Panc1 (cell line): ENCODE measurements at regions not wholly inside any gene's neighbourhood (a gene's known extent, or its start where the extent isn't known, plus 50 kb on each side); places are given as distances from the start of the nearest gene placed in this dataset.

Experiments used
- ATAC-seq: fragments of 200-7000 bp; cut with Tn5 transposase; 2 replicates; pipeline ENCODE4 v1.9.1; 2020; ENCODE audit warnings: mild to moderate bottlenecking, moderate library complexity
- BruUV-seq: library from RNA; stranded (reverse); fragments of 400-500 nt; replicated peaks from 2 replicates; lab custom pipeline; 2021; lab: Mats Ljungman, UMichigan
- CTCF ChIA-PET: fragments of 300-600 bp; sonication (Branson Sonifier 250); formaldehyde crosslinking; loops from one replicate; lab custom pipeline; 2022; ENCODE audit warnings: antibody characterized with exemption; lab: Charles Lee
- POLR2A ChIA-PET: fragments of 300-600 bp; sonication (Branson Sonifier 250); formaldehyde crosslinking; loops from one replicate; lab custom pipeline; 2022; ENCODE audit warnings: antibody characterized with exemption; lab: Charles Lee
- DNase-seq: peaks from one replicate; pipeline ENCODE4 v3.0.0-alpha.2; 2010; ENCODE audit warnings: low read depth, low spot score
- H3K27ac ChIP-seq: 2 replicates; pipeline ENCODE4 v1.5.1; 2011; ENCODE audit warnings: mild to moderate bottlenecking, low read length, inconsistent platforms
- H3K27me3 ChIP-seq: fragments of 200-500 bp; sonication (Bioruptor generic); 2 replicates; pipeline ENCODE4 v1.6.0; 2014; ENCODE audit warnings: low read length, inconsistent platforms; ENCODE audit not compliant: control insufficient read depth, insufficient read depth
- H3K36me3 ChIP-seq: fragments of 200-500 bp; sonication (Bioruptor generic); 2 replicates; pipeline ENCODE4 v1.5.1; 2014; ENCODE audit warnings: inconsistent platforms, mild to moderate bottlenecking, low read length, moderate library complexity; ENCODE audit not compliant: control insufficient read depth, insufficient read depth
- H3K4me1 ChIP-seq: 2 replicates; pipeline ENCODE4 v1.5.1; 2011; ENCODE audit warnings: inconsistent platforms, mild to moderate bottlenecking, low read length, moderate library complexity; ENCODE audit not compliant: control insufficient read depth, insufficient read depth
- H3K4me3 ChIP-seq, 2 experiments: 2 replicates each; pipeline ENCODE4 v1.5.1; 2011 to 2012; ENCODE audit warnings: low read depth in 2 of 2, low read length in 2 of 2, mild to moderate bottlenecking in 2 of 2, inconsistent platforms in 1 of 2, moderate library complexity in 1 of 2
- H3K9me3 ChIP-seq: fragments of 200-500 bp; sonication (Bioruptor generic); 2 replicates; pipeline ENCODE4 v1.5.1; 2014; ENCODE audit warnings: low read depth, mild to moderate bottlenecking, inconsistent platforms, low read length, moderate library complexity; ENCODE audit not compliant: control insufficient read depth, insufficient read depth
- CTCF ChIP-seq: fragments of 450-650 bp; IDR thresholded peaks from 2 replicates; pipeline ENCODE4 v1.5.1; 2017; ENCODE audit warnings: mild to moderate bottlenecking
- POLR2AphosphoS5 ChIP-seq: IDR thresholded peaks from 2 replicates; pipeline ENCODE4 v1.6.1; 2012; ENCODE audit warnings: mild to moderate bottlenecking, low read depth, low read length, moderate library complexity
- REST ChIP-seq, 2 experiments: IDR thresholded peaks; 2 replicates each; pipeline ENCODE4 v1.6.1; 2011 to 2012; ENCODE audit warnings: low read depth in 2 of 2, control low read depth in 1 of 2, low read length in 1 of 2, mild to moderate bottlenecking in 1 of 2, moderate library complexity in 1 of 2; ENCODE audit not compliant: insufficient read depth in 1 of 2
- SIN3A ChIP-seq: IDR thresholded peaks from 2 replicates; pipeline ENCODE4 v1.6.1; 2012; ENCODE audit warnings: low read depth, mild to moderate bottlenecking, low read length, moderate library complexity, borderline replicate concordance; ENCODE audit not compliant: insufficient read depth
- TCF7L2 ChIP-seq: IDR thresholded peaks from 2 replicates; pipeline ENCODE4 v1.6.1; 2011; ENCODE audit warnings: mild to moderate bottlenecking, low read depth, low read length, inconsistent platforms
- in situ Hi-C: cut with HindIII; loops from 2 replicates; pipeline ENCODE4 v1.10.0; 2016; ENCODE audit warnings: low sequenced_read_pairs, low pct_unique_long_range_greater_than_20kb
- intact Hi-C: fragments of 100-400 bp; cut with micrococcal nuclease; formaldehyde crosslinking; loops from one replicate; pipeline ENCODE4 v1.10.0; 2022; ENCODE audit not compliant: unreplicated experiment

DNA sequence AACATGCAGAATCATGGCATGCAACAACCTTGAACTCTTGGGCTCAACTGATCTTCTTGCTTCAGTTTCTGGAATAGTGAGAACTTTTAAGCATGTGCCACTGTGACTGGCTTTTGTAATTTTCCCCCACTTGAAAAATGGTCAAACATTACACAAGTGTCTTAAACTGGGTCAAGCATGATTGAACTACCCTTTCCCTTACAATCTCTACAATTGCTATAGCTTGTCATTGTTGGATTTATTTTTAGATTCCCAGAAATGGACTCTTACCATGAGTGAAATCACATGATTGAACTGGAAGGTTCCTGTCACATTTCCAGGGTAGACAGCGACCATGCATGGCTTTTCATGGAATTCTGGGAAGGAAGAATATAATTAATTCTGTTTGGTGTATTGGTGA is 102.2 kb upstream of the TUBA3C start:
- POLR2A ChIA-PET, result no interaction called here
- intact Hi-C loops, result no loop called here
- no peaks in the 10 kb centered on the region for H3K9me3 ChIP-seq

DNA sequence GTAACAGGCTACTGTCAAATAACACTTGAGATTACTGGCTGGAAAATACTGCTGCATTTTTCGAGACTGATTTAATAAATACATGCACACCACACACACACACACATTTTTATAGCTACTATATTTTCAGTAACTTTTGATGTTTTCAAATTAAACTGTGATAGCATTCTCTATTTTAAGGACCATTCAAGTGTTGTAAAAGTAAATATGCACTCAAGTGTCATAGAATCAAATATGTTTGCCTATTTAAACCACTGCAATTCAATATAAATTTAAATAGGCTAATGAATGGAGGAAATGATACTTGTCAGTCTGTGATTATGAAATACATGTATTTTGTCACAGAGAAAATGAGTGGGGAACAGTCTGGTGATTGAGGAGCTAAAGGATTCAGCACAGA is 86.7 kb upstream of the TUBA3C start:
- Histone ChIP-seq H3K36me3 (no peaks in the 10 kb centered on the region), H3K4me1 (no peaks in the 10 kb centered on the region), H3K4me3 (no peak overlapping the region), H3K9me3 (no peaks in the 10 kb centered on the region), H3K27me3 (no peaks in the 10 kb centered on the region), H3K27ac (no peak overlapping the region)
- DNase-seq (no peak), ATAC-seq (no peak)
- ChIA-PET CTCF (no interaction called here), POLR2A (no interaction called here)
- TF ChIP-seq REST (IDR thresholded peaks at IDR 0.05; ENCODE audit: insufficient read depth in 1 of 2, low read depth in 2 of 2, low read length in 1 of 2) (no peak), TCF7L2 (no peak), SIN3A (no peak), POLR2AphosphoS5 (no peak), CTCF (no peak)
- no TSS peak for BruUV-seq
- intact Hi-C loops (no loop called here), in situ Hi-C loops (no loop called here)

More for the DNA sequence above, 102.2 kb upstream of the TUBA3C start:
- Histone ChIP-seq H3K4me3 (no peak overlapping the region), H3K27ac (no peak overlapping the region), H3K4me1 (no peaks in the 10 kb centered on the region), H3K36me3 (no peaks in the 10 kb centered on the region), H3K27me3 (no peaks in the 10 kb centered on the region)
- BruUV-seq, result no TSS peak
- CTCF ChIA-PET, result no interaction called here
- in situ Hi-C loops, result no loop called here
- TF ChIP-seq SIN3A, result no peak
- ATAC-seq, result no peak
- no peak for DNase-seq

GRCh38 chr13:19267746-19268145 is 86.1 kb upstream of the TUBA3C start:
- no peaks in the 10 kb centered on the region for H3K9me3 ChIP-seq
- no peaks in the 10 kb centered on the region for H3K27me3 ChIP-seq
- no peak overlapping the region for H3K4me3 ChIP-seq
- ChIA-PET CTCF (no interaction called here), POLR2A (no interaction called here)
- BruUV-seq, result no TSS peak
- ATAC-seq (no peak), DNase-seq (no peak)
- H3K4me1 ChIP-seq, result no peaks in the 10 kb centered on the region
- intact Hi-C loops (no loop called here), in situ Hi-C loops (no loop called here)
- H3K27ac ChIP-seq, result no peak overlapping the region
- H3K36me3 ChIP-seq, result no peaks in the 10 kb centered on the region
- TF ChIP-seq SIN3A (no peak), POLR2AphosphoS5 (no peak), TCF7L2 (no peak), REST (IDR thresholded peaks at IDR 0.05; ENCODE audit: insufficient read depth in 1 of 2, low read depth in 2 of 2, low read length in 1 of 2) (no peak), CTCF (no peak)
